SK-N-SH treated with all-trans-retinoic acid at 6 μM for 48 hours (cell line): ENCODE measurements at regions not wholly inside any gene's neighbourhood (a gene's known extent, or its start where the extent isn't known, plus 50 kb on each side); places are given as distances from the start of the nearest gene placed in this dataset.
"Not testable (repeated sequence)": the region's sequence is repeated elsewhere in the genome, so short reads cannot be mapped to it uniquely, and the experiment has no call there.

Source experiments
- ATAC-seq: fragments of 200-7000 bp; cut with Tn5 transposase; 3 replicates; pipeline ENCODE4 v1.9.1; 2020; ENCODE audit warnings: mild to moderate bottlenecking, moderate library complexity
- ARNTL ChIP-seq: fragments of 450-650 bp; formaldehyde crosslinking; IDR thresholded peaks from 2 replicates; pipeline ENCODE4 v1.5.0; 2020; ENCODE audit warnings: low read depth, mild to moderate bottlenecking, moderate library complexity, borderline replicate concordance
- CREB5 ChIP-seq: fragments of 250-450 bp; sonication (Bioruptor Pico); IDR thresholded peaks from 2 replicates; pipeline ENCODE4 v1.5.1; 2020; ENCODE audit warnings: low read depth, mild to moderate bottlenecking, moderate library complexity
- CSDC2 ChIP-seq: fragments of 250-450 bp; sonication (Bioruptor Pico); IDR thresholded peaks from 2 replicates; pipeline ENCODE4 v1.5.0; 2020; ENCODE audit warnings: mild to moderate bottlenecking, moderate library complexity
- CSRNP3 ChIP-seq: fragments of 250-450 bp; sonication (Bioruptor Pico); IDR thresholded peaks from 2 replicates; pipeline ENCODE4 v1.5.1; 2021; ENCODE audit warnings: mild to moderate bottlenecking, moderate library complexity
- ESRRG ChIP-seq: fragments of 250-450 bp; sonication (Bioruptor Pico); IDR thresholded peaks from 2 replicates; pipeline ENCODE4 v1.6.1; 2021; ENCODE audit warnings: mild to moderate bottlenecking
- GLIS3 ChIP-seq: fragments of 250-450 bp; sonication (Bioruptor Pico); IDR thresholded peaks from 2 replicates; pipeline ENCODE4 v1.5.0; 2020; ENCODE audit warnings: mild to moderate bottlenecking, moderate library complexity
- ISL1 ChIP-seq: fragments of 250-450 bp; sonication (Bioruptor Pico); IDR thresholded peaks from 2 replicates; pipeline ENCODE4 v2.1.2; 2022; ENCODE audit warnings: mild to moderate bottlenecking, moderate library complexity
- PATZ1 ChIP-seq: fragments of 250-450 bp; sonication (Bioruptor Pico); IDR thresholded peaks from 2 replicates; pipeline ENCODE4 v1.8.0; 2020; ENCODE audit warnings: mild to moderate bottlenecking, moderate library complexity, borderline replicate concordance
- POU6F1 ChIP-seq: fragments of 250-450 bp; sonication (Bioruptor Pico); IDR thresholded peaks from 2 replicates; pipeline ENCODE4 v1.8.0; 2021; ENCODE audit warnings: low read depth, mild to moderate bottlenecking, moderate library complexity, borderline replicate concordance
- PPARA ChIP-seq: fragments of 250-450 bp; sonication (Bioruptor Pico); IDR thresholded peaks from 2 replicates; pipeline ENCODE4 v1.5.0; 2020; ENCODE audit warnings: mild to moderate bottlenecking, borderline replicate concordance
- TCF4 ChIP-seq: fragments of 250-450 bp; sonication (Bioruptor Pico); IDR thresholded peaks from 2 replicates; pipeline ENCODE4 v1.8.0; 2021; ENCODE audit warnings: mild to moderate bottlenecking, moderate library complexity, borderline replicate concordance
- TSHZ2 ChIP-seq: fragments of 250-450 bp; sonication (Bioruptor Pico); IDR thresholded peaks from 2 replicates; pipeline ENCODE4 v1.5.0; 2020; ENCODE audit warnings: mild to moderate bottlenecking, moderate library complexity
- ZFP3 ChIP-seq: fragments of 250-450 bp; sonication (Bioruptor Pico); IDR thresholded peaks from 2 replicates; pipeline ENCODE4 v1.5.0; 2020; ENCODE audit warnings: mild to moderate bottlenecking, moderate library complexity
- ZNF565 ChIP-seq: fragments of 450-650 bp; formaldehyde crosslinking; conservative IDR thresholded peaks from 2 replicates; pipeline ENCODE4 v1.5.0; 2020; ENCODE audit warnings: low read depth, mild to moderate bottlenecking, moderate library complexity
- ZNF70 ChIP-seq: fragments of 450-650 bp; formaldehyde crosslinking; IDR thresholded peaks from 2 replicates; pipeline ENCODE4 v1.5.0; 2020; ENCODE audit warnings: mild to moderate bottlenecking, moderate library complexity
- ZNF8 ChIP-seq: fragments of 450-650 bp; formaldehyde crosslinking; IDR thresholded peaks from 2 replicates; pipeline ENCODE4 v1.5.0; 2020; ENCODE audit warnings: mild to moderate bottlenecking, moderate library complexity

GRCh38 chr4:181853881-181854511, 389.2 kb upstream of the TENM3 start (continued):
- TF ChIP-seq CSDC2 (CRISPR knock-in tag), result no peak
- no peak for TF ChIP-seq ZNF565 (CRISPR knock-in tag)
- TF ChIP-seq PPARA (CRISPR knock-in tag), result no peak
- no peak for TF ChIP-seq GLIS3 (CRISPR knock-in tag)
- no peak for TF ChIP-seq PATZ1 (CRISPR knock-in tag)

- no peak for ATAC-seq
- no peak for TF ChIP-seq CSDC2 (CRISPR knock-in tag)
- TF ChIP-seq GLIS3 (CRISPR knock-in tag), result no peak
- TF ChIP-seq CREB5 (CRISPR knock-in tag), result no peak
- TF ChIP-seq TSHZ2 (CRISPR knock-in tag), result no peak
- no peak for TF ChIP-seq ARNTL (CRISPR knock-in tag)
Observed at GRCh38 chr4:181855307-181855706, 387.9 kb upstream of the TENM3 start.

GRCh38 chr4:181857471-181857870, 385.7 kb upstream of the TENM3 start:
- not testable (repeated sequence) for ATAC-seq

- ATAC-seq, result no peak
- TF ChIP-seq CSRNP3 (CRISPR knock-in tag) (no peak), PPARA (CRISPR knock-in tag) (no peak), ISL1 (no peak), POU6F1 (CRISPR knock-in tag) (no peak), ARNTL (CRISPR knock-in tag) (no peak), ZNF8 (no peak), CSDC2 (CRISPR knock-in tag) (no peak), ZNF70 (CRISPR knock-in tag) (no peak), ESRRG (CRISPR knock-in tag) (no peak), TCF4 (CRISPR knock-in tag) (no peak), PATZ1 (CRISPR knock-in tag) (no peak), GLIS3 (CRISPR knock-in tag) (no peak), ZFP3 (CRISPR knock-in tag) (no peak), CREB5 (CRISPR knock-in tag) (no peak)
Observed at GRCh38 chr4:181858741-181859140, 384.5 kb upstream of the TENM3 start.
